Epithelial cell of esophagus (primary cell): ENCODE measurements at regions not wholly inside any gene's neighbourhood (a gene's known extent, or its start where the extent isn't known, plus 50 kb on each side); places are given as distances from the start of the nearest gene placed in this dataset.
A peak's percentile ranks its signal among the peaks of the same experiment; 100 is the strongest.

Source experiments
- DNase-seq: peaks from one replicate; pipeline ENCODE4 v3.0.0; 2010; ENCODE audit warnings: low read depth
- H3K4me3 ChIP-seq: 2 replicates; pipeline ENCODE4 v1.5.1; 2011; ENCODE audit warnings: mild to moderate bottlenecking, low read length, control low read depth
- CTCF ChIP-seq: IDR thresholded peaks from 2 replicates; pipeline ENCODE4 v1.5.1; 2011; ENCODE audit warnings: low read depth, mild to moderate bottlenecking, low read length, control low read depth, inconsistent platforms; ENCODE audit not compliant: insufficient read depth; ENCODE audit errors: missing control alignments

GRCh38 chr10:36488579-36488978, 636.8 kb upstream of the ANKRD30A start:
- H3K4me3 ChIP-seq, result no peak overlapping the region
- DNase-seq, result no peak
- no peak for TF ChIP-seq CTCF

- no peak for DNase-seq
- no peak for TF ChIP-seq CTCF
- no peak overlapping the region for H3K4me3 ChIP-seq
Measured at GRCh38 chr10:36479073-36479472, 646.3 kb upstream of the ANKRD30A start.

GRCh38 chr10:36476399-36476798, 649.0 kb upstream of the ANKRD30A start:
- no peak overlapping the region for H3K4me3 ChIP-seq
- TF ChIP-seq CTCF, result no peak
- no peak for DNase-seq

GRCh38 chr10:36475746-36476145, 649.7 kb upstream of the ANKRD30A start:
- peak; percentile 30 for DNase-seq
- TF ChIP-seq CTCF, result no peak

GRCh38 chr10:36474456-36474855, 650.9 kb upstream of the ANKRD30A start:
- no peak for DNase-seq
- no peak for TF ChIP-seq CTCF
- no peak overlapping the region for H3K4me3 ChIP-seq

More at GRCh38 chr10:36475746-36476145, 649.7 kb upstream of the ANKRD30A start:
- no peak overlapping the region for H3K4me3 ChIP-seq

GRCh38 chr10:36473122-36473521, 652.3 kb upstream of the ANKRD30A start:
- no peak for TF ChIP-seq CTCF
- H3K4me3 ChIP-seq, result no peak overlapping the region
- no peak for DNase-seq

GRCh38 chr10:36469585-36469984, 655.8 kb upstream of the ANKRD30A start:
- H3K4me3 ChIP-seq, result no peak overlapping the region
- no peak for TF ChIP-seq CTCF
- DNase-seq, result peak; percentile 91
